ENCODE measurements at regions not wholly inside any gene's neighbourhood (a gene's known extent, or its start where the extent isn't known, plus 50 kb on each side); places are given as distances from the start of the nearest gene placed in this dataset.

GRCh38 chr16:16774389-16774788 lies 395.4 kb downstream of the NPIPA7 start:
- Histone ChIP-seq H3K4me1 (ENCODE audit: control insufficient read depth in 5 of 5, insufficient read depth in 5 of 5, low read length in 5 of 5) (no peaks in the 10 kb centered on the region), H3K36me3 (ENCODE audit: control insufficient read depth in 5 of 5, insufficient read depth in 5 of 5, low read length in 5 of 5) (no peaks in the 10 kb centered on the region), H3K27ac (ENCODE audit: low read depth, low read length) (no peak overlapping the region), H3K9ac (ENCODE audit: low read length in 5 of 5) (no peak overlapping the region), H3K9me3 (ENCODE audit: control insufficient read depth in 5 of 5, low read length in 5 of 5) (peaks cover 0 to 2% (median 0%) of the 10 kb centered on the region in 5 donors), H3K4me3 (ENCODE audit: low read depth in 1 of 5, low read length in 5 of 5) (no peak overlapping the region), H3K27me3 (ENCODE audit: control insufficient read depth in 5 of 5, insufficient read depth in 4 of 5, low read length in 5 of 5) (peaks cover 0 to 2% (median 0%) of the 10 kb centered on the region in 5 donors)

- Histone ChIP-seq H3K4me3 (ENCODE audit: low read depth in 1 of 5, low read length in 5 of 5) (no peak overlapping the region), H3K36me3 (ENCODE audit: control insufficient read depth in 5 of 5, insufficient read depth in 5 of 5, low read length in 5 of 5) (no peaks in the 10 kb centered on the region), H3K9me3 (ENCODE audit: control insufficient read depth in 5 of 5, low read length in 5 of 5) (peaks cover 0 to 2% (median 0%) of the 10 kb centered on the region in 5 donors), H3K27me3 (ENCODE audit: control insufficient read depth in 5 of 5, insufficient read depth in 4 of 5, low read length in 5 of 5) (peaks cover 0 to 2% (median 0%) of the 10 kb centered on the region in 5 donors), H3K9ac (ENCODE audit: low read length in 5 of 5) (no peak overlapping the region), H3K4me1 (ENCODE audit: control insufficient read depth in 5 of 5, insufficient read depth in 5 of 5, low read length in 5 of 5) (no peaks in the 10 kb centered on the region), H3K27ac (ENCODE audit: low read depth, low read length) (no peak overlapping the region)
These were observed 399.4 kb downstream of the NPIPA7 start for GRCh38 chr16:16778332-16778731.

- H3K9me3 ChIP-seq (ENCODE audit: control insufficient read depth in 5 of 5, low read length in 5 of 5): peaks cover 0 to 2% (median 0%) of the 10 kb centered on the region in 5 donors
- no peaks in the 10 kb centered on the region for H3K27me3 ChIP-seq (ENCODE audit: control insufficient read depth in 5 of 5, insufficient read depth in 4 of 5, low read length in 5 of 5)
These were observed 401.6 kb downstream of the NPIPA7 start for GRCh38 chr16:16780588-16780987.

GRCh38 chr16:16782153-16782552 lies 403.2 kb downstream of the NPIPA7 start:
- Histone ChIP-seq H3K9ac (ENCODE audit: low read length in 5 of 5) (no peak overlapping the region), H3K36me3 (ENCODE audit: control insufficient read depth in 5 of 5, insufficient read depth in 5 of 5, low read length in 5 of 5) (no peaks in the 10 kb centered on the region), H3K4me1 (ENCODE audit: control insufficient read depth in 5 of 5, insufficient read depth in 5 of 5, low read length in 5 of 5) (no peaks in the 10 kb centered on the region), H3K27ac (ENCODE audit: low read depth, low read length) (no peak overlapping the region), H3K4me3 (ENCODE audit: low read depth in 1 of 5, low read length in 5 of 5) (no peak overlapping the region), H3K27me3 (ENCODE audit: control insufficient read depth in 5 of 5, insufficient read depth in 4 of 5, low read length in 5 of 5) (no peaks in the 10 kb centered on the region), H3K9me3 (ENCODE audit: control insufficient read depth in 5 of 5, low read length in 5 of 5) (peaks cover 0 to 2% (median 0%) of the 10 kb centered on the region in 5 donors)

More at GRCh38 chr16:16780588-16780987, 401.6 kb downstream of the NPIPA7 start:
- no peaks in the 10 kb centered on the region for H3K36me3 ChIP-seq (ENCODE audit: control insufficient read depth in 5 of 5, insufficient read depth in 5 of 5, low read length in 5 of 5)
- no peak overlapping the region for H3K9ac ChIP-seq (ENCODE audit: low read length in 5 of 5)
- H3K4me3 ChIP-seq (ENCODE audit: low read depth in 1 of 5, low read length in 5 of 5): no peak overlapping the region
- no peak overlapping the region for H3K27ac ChIP-seq (ENCODE audit: low read depth, low read length)
- H3K4me1 ChIP-seq (ENCODE audit: control insufficient read depth in 5 of 5, insufficient read depth in 5 of 5, low read length in 5 of 5): no peaks in the 10 kb centered on the region

GRCh38 chr16:16788004-16788403 lies 409.1 kb downstream of the NPIPA7 start:
- Histone ChIP-seq H3K9ac (ENCODE audit: low read length in 5 of 5) (no peak overlapping the region), H3K4me1 (ENCODE audit: control insufficient read depth in 5 of 5, insufficient read depth in 5 of 5, low read length in 5 of 5) (no peaks in the 10 kb centered on the region), H3K27ac (ENCODE audit: low read depth, low read length) (no peak overlapping the region), H3K9me3 (ENCODE audit: control insufficient read depth in 5 of 5, low read length in 5 of 5) (peaks cover 4 to 14% (median 7%) of the 10 kb centered on the region in 5 donors), H3K27me3 (ENCODE audit: control insufficient read depth in 5 of 5, insufficient read depth in 4 of 5, low read length in 5 of 5) (no peaks in the 10 kb centered on the region), H3K4me3 (ENCODE audit: low read depth in 1 of 5, low read length in 5 of 5) (no peak overlapping the region), H3K36me3 (ENCODE audit: control insufficient read depth in 5 of 5, insufficient read depth in 5 of 5, low read length in 5 of 5) (no peaks in the 10 kb centered on the region)

- Histone ChIP-seq H3K4me3 (ENCODE audit: low read depth in 1 of 5, low read length in 5 of 5) (no peak overlapping the region), H3K9ac (ENCODE audit: low read length in 5 of 5) (no peak overlapping the region), H3K9me3 (ENCODE audit: control insufficient read depth in 5 of 5, low read length in 5 of 5) (peaks cover 4 to 14% (median 7%) of the 10 kb centered on the region in 5 donors), H3K27me3 (ENCODE audit: control insufficient read depth in 5 of 5, insufficient read depth in 4 of 5, low read length in 5 of 5) (no peaks in the 10 kb centered on the region), H3K36me3 (ENCODE audit: control insufficient read depth in 5 of 5, insufficient read depth in 5 of 5, low read length in 5 of 5) (no peaks in the 10 kb centered on the region), H3K27ac (ENCODE audit: low read depth, low read length) (no peak overlapping the region), H3K4me1 (ENCODE audit: control insufficient read depth in 5 of 5, insufficient read depth in 5 of 5, low read length in 5 of 5) (no peaks in the 10 kb centered on the region)
These were observed 411.7 kb downstream of the NPIPA7 start for GRCh38 chr16:16790597-16790996.

- no peaks in the 10 kb centered on the region for H3K36me3 ChIP-seq (ENCODE audit: control insufficient read depth in 5 of 5, insufficient read depth in 5 of 5, low read length in 5 of 5)
- no peak overlapping the region for H3K9ac ChIP-seq (ENCODE audit: low read length in 5 of 5)
- no peak overlapping the region for H3K27ac ChIP-seq (ENCODE audit: low read depth, low read length)
- H3K9me3 ChIP-seq (ENCODE audit: control insufficient read depth in 5 of 5, low read length in 5 of 5): peaks cover 4 to 14% (median 7%) of the 10 kb centered on the region in 5 donors
- H3K4me3 ChIP-seq (ENCODE audit: low read depth in 1 of 5, low read length in 5 of 5): no peak overlapping the region
- H3K27me3 ChIP-seq (ENCODE audit: control insufficient read depth in 5 of 5, insufficient read depth in 4 of 5, low read length in 5 of 5): no peaks in the 10 kb centered on the region
- no peaks in the 10 kb centered on the region for H3K4me1 ChIP-seq (ENCODE audit: control insufficient read depth in 5 of 5, insufficient read depth in 5 of 5, low read length in 5 of 5)
These were observed 412.1 kb downstream of the NPIPA7 start for GRCh38 chr16:16791051-16791450.

- Histone ChIP-seq H3K4me3 (ENCODE audit: low read depth in 1 of 5, low read length in 5 of 5) (no peak overlapping the region), H3K9me3 (ENCODE audit: control insufficient read depth in 5 of 5, low read length in 5 of 5) (peaks cover 0 to 2% (median 0%) of the 10 kb centered on the region in 5 donors), H3K36me3 (ENCODE audit: control insufficient read depth in 5 of 5, insufficient read depth in 5 of 5, low read length in 5 of 5) (no peaks in the 10 kb centered on the region), H3K27ac (ENCODE audit: low read depth, low read length) (no peak overlapping the region), H3K9ac (ENCODE audit: low read length in 5 of 5) (no peak overlapping the region), H3K4me1 (ENCODE audit: control insufficient read depth in 5 of 5, insufficient read depth in 5 of 5, low read length in 5 of 5) (no peaks in the 10 kb centered on the region), H3K27me3 (ENCODE audit: control insufficient read depth in 5 of 5, insufficient read depth in 4 of 5, low read length in 5 of 5) (no peaks in the 10 kb centered on the region)
These were observed 418.3 kb downstream of the NPIPA7 start for GRCh38 chr16:16797239-16797638.

- Histone ChIP-seq H3K4me3 (ENCODE audit: low read depth in 1 of 5, low read length in 5 of 5) (no peak overlapping the region), H3K9ac (ENCODE audit: low read length in 5 of 5) (no peak overlapping the region), H3K27ac (ENCODE audit: low read depth, low read length) (no peak overlapping the region), H3K27me3 (ENCODE audit: control insufficient read depth in 5 of 5, insufficient read depth in 4 of 5, low read length in 5 of 5) (no peaks in the 10 kb centered on the region), H3K9me3 (ENCODE audit: control insufficient read depth in 5 of 5, low read length in 5 of 5) (peaks cover 0 to 2% (median 0%) of the 10 kb centered on the region in 5 donors), H3K4me1 (ENCODE audit: control insufficient read depth in 5 of 5, insufficient read depth in 5 of 5, low read length in 5 of 5) (no peaks in the 10 kb centered on the region), H3K36me3 (ENCODE audit: control insufficient read depth in 5 of 5, insufficient read depth in 5 of 5, low read length in 5 of 5) (no peaks in the 10 kb centered on the region)
These were observed 419.6 kb downstream of the NPIPA7 start for GRCh38 chr16:16798504-16798903.

GRCh38 chr16:16805809-16806208 lies 426.9 kb downstream of the NPIPA7 start:
- Histone ChIP-seq H3K27me3 (ENCODE audit: control insufficient read depth in 5 of 5, insufficient read depth in 4 of 5, low read length in 5 of 5) (peaks cover 0 to 3% (median 0%) of the 10 kb centered on the region in 5 donors), H3K27ac (ENCODE audit: low read depth, low read length) (no peak overlapping the region), H3K4me3 (ENCODE audit: low read depth in 1 of 5, low read length in 5 of 5) (no peak overlapping the region), H3K9me3 (ENCODE audit: control insufficient read depth in 5 of 5, low read length in 5 of 5) (peaks cover 0 to 12% (median 2%) of the 10 kb centered on the region in 5 donors), H3K9ac (ENCODE audit: low read length in 5 of 5) (no peak overlapping the region), H3K36me3 (ENCODE audit: control insufficient read depth in 5 of 5, insufficient read depth in 5 of 5, low read length in 5 of 5) (no peaks in the 10 kb centered on the region), H3K4me1 (ENCODE audit: control insufficient read depth in 5 of 5, insufficient read depth in 5 of 5, low read length in 5 of 5) (no peaks in the 10 kb centered on the region)
